Activated CD4-positive, alpha-beta T cell treated with anti-CD3 and anti-CD28 coated beads, Interleukin-2, amount 10 ng/mL, durations not matched to agents 24 days and 14 days (primary cell): ENCODE measurements at regions not wholly inside any gene's neighbourhood (a gene's known extent, or its start where the extent isn't known, plus 50 kb on each side); places are given as distances from the start of the nearest gene placed in this dataset.

Experiments used
- DNase-seq: peaks from one replicate; pipeline ENCODE4 v3.0.0; 2022
- H3K27ac Mint-ChIP-seq: one replicate; pipeline ENCODE4 v1.8.0; 2022; ENCODE audit warnings: mild to moderate bottlenecking, mixed read lengths
- H3K27me3 Mint-ChIP-seq: one replicate; pipeline ENCODE4 v1.8.0; 2022; ENCODE audit warnings: mixed read lengths
- H3K36me3 Mint-ChIP-seq: one replicate; pipeline ENCODE4 v1.8.0; 2022; ENCODE audit warnings: low read depth, mild to moderate bottlenecking, mixed read lengths
- H3K4me1 Mint-ChIP-seq: one replicate; pipeline ENCODE4 v1.8.0; 2021; ENCODE audit warnings: mixed read lengths
- H3K4me3 Mint-ChIP-seq: one replicate; pipeline ENCODE4 v1.8.0; 2022; ENCODE audit warnings: mild to moderate bottlenecking, moderate library complexity, mixed read lengths
- H3K9me3 Mint-ChIP-seq: one replicate; pipeline ENCODE4 v1.8.0; 2021; ENCODE audit warnings: mixed read lengths
- intact Hi-C: fragments of 100-400 bp; cut with micrococcal nuclease; formaldehyde crosslinking; loops from one replicate; pipeline ENCODE4 v1.15.1; 2023

- DNase-seq, result no peak
- Mint-ChIP-seq H3K27ac (no peak overlapping the region), H3K9me3 (no peaks in the 10 kb centered on the region), H3K4me1 (no peaks in the 10 kb centered on the region), H3K36me3 (no peaks in the 10 kb centered on the region), H3K4me3 (no peak overlapping the region), H3K27me3 (no peaks in the 10 kb centered on the region)
- intact Hi-C loops, result no loop called here
These were observed 49.8 kb downstream of the PLCE1 start for GRCh38 chr10:94043431-94043990.

DNA sequence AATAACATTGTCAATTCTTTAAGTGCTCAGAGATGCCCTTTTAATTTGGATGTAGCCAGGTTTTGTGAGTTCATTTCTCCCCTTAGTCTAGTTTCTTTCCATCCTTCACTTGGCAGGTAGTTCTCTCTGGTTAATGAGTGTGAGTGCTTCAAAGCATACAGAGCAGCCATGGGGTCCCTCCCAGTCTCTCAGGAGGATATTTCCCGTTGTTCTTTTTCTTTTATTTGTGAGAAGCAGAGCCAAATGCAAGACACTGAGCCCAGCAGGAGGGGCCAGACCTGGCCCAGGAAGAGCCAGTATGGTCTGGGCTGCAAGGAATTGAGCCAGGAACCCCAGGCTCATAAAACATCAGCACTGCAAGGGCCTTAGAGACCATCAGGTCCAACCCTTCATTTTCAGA, 52.4 kb downstream of the PLCE1 start:
- no peak for DNase-seq
- no peaks in the 10 kb centered on the region for H3K9me3 Mint-ChIP-seq
- no peak overlapping the region for H3K27ac Mint-ChIP-seq
- no peaks in the 10 kb centered on the region for H3K4me1 Mint-ChIP-seq
- intact Hi-C loops, result no loop called here
- no peaks in the 10 kb centered on the region for H3K36me3 Mint-ChIP-seq
- H3K4me3 Mint-ChIP-seq, result no peak overlapping the region
- peaks cover 3% of the 10 kb centered on the region for H3K27me3 Mint-ChIP-seq

DNA sequence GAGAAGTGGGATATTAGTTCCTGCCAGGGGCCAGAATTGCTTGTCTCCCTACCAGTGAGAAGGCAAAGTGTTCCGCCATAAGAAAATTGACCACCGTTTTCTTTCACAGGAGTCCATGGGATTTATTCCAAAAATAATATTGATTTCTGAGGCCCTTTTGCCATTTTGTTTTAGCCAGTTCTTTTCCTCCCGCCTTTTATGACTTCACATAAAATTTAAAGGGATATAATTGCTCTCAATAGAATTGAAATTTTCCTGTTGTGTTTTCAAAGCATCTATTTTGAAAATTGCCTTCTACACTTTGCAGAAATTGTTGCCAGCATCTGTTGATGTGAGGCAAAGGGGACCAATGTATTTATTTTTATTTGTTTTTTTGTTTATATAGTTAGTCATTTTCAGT, 53.6 kb downstream of the PLCE1 start:
- H3K27me3 Mint-ChIP-seq, result peaks cover 3% of the 10 kb centered on the region
- intact Hi-C loops, result no loop called here
- no peaks in the 10 kb centered on the region for H3K36me3 Mint-ChIP-seq
- DNase-seq, result no peak
- H3K4me3 Mint-ChIP-seq, result no peak overlapping the region
- H3K4me1 Mint-ChIP-seq, result no peaks in the 10 kb centered on the region
- no peak overlapping the region for H3K27ac Mint-ChIP-seq
- no peaks in the 10 kb centered on the region for H3K9me3 Mint-ChIP-seq

GRCh38 chr10:94049911-94050310, 56.2 kb downstream of the PLCE1 start:
- H3K27me3 Mint-ChIP-seq, result peaks cover 4% of the 10 kb centered on the region
- intact Hi-C loops, result no loop called here
- no peaks in the 10 kb centered on the region for H3K36me3 Mint-ChIP-seq
- no peak overlapping the region for H3K27ac Mint-ChIP-seq
- no peak overlapping the region for H3K4me3 Mint-ChIP-seq
- DNase-seq, result no peak
- no peaks in the 10 kb centered on the region for H3K9me3 Mint-ChIP-seq
- no peaks in the 10 kb centered on the region for H3K4me1 Mint-ChIP-seq

DNA sequence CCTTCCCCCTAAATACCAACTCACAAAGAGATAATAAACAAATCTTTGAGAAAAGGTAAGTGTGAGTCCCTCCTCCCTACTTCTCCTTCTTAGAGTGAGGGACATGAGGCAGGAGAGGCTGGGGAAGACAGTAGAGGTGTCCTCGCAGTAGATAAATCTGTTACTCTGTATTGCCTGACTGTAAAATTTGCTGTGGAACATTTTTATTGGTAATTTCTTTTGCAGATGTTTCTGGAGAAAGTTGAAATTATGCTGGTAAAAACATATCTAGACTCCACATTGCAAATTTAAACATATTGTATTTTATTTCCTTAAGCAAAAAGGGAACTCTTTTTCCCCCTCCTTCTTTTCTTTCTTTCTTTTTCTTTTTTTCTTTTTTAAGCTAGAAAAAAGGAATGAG, 58.5 kb downstream of the PLCE1 start:
- Mint-ChIP-seq H3K4me1 (no peaks in the 10 kb centered on the region), H3K27ac (no peak overlapping the region), H3K36me3 (no peaks in the 10 kb centered on the region), H3K9me3 (no peaks in the 10 kb centered on the region), H3K4me3 (no peak overlapping the region), H3K27me3 (peaks cover 4% of the 10 kb centered on the region)
- DNase-seq, result no peak
- intact Hi-C loops, result no loop called here

GRCh38 chr10:94052866-94053791, 59.4 kb downstream of the PLCE1 start:
- Mint-ChIP-seq H3K4me1 (no peaks in the 10 kb centered on the region), H3K4me3 (no peak overlapping the region)
- DNase-seq, result no peak

DNA sequence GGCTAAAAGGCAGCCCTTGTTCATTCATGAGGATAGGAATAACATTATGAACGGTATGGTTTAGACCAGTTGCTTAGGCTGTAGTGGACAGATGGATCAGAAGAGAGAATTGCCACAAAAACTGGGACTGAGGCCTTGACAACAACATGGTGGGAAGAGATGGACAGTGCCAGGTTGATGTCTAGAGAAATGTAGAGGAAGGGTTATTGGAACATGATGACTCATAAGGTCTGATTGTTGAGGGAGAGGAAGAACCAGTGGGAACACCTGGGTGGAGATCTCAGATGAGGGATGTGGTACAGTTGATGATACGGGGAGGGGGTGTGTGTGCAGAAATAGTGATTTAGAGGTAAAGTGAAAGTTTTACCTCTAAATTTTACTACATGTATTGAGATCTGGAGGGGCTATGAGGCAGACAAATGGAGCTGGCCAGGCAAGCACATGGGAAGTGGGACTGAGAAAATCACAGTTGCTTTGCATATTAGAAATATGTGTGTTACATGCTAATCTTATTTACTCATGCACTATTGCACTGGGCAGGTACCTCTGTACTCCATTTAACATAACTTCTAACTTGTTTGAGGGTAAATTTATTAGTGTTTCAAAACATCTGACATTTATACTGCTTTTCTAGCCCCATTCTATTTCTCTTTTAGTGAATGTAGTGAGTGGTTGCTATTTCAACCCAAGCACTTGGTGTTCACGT, 65.6 kb downstream of the PLCE1 start:
- Mint-ChIP-seq H3K36me3 (no peaks in the 10 kb centered on the region), H3K27me3 (peaks cover 2% of the 10 kb centered on the region), H3K4me3 (no peak overlapping the region), H3K27ac (no peak overlapping the region), H3K9me3 (no peaks in the 10 kb centered on the region), H3K4me1 (no peaks in the 10 kb centered on the region)
- intact Hi-C loops, result no loop called here
- no peak for DNase-seq

More at GRCh38 chr10:94052866-94053791, 59.4 kb downstream of the PLCE1 start:
- Mint-ChIP-seq H3K36me3 (no peaks in the 10 kb centered on the region), H3K27ac (no peak overlapping the region), H3K9me3 (no peaks in the 10 kb centered on the region), H3K27me3 (peaks cover 4% of the 10 kb centered on the region)
- intact Hi-C loops, result no loop called here

- peaks cover 2% of the 10 kb centered on the region for H3K27me3 Mint-ChIP-seq
- H3K27ac Mint-ChIP-seq, result no peak overlapping the region
- no peak overlapping the region for H3K4me3 Mint-ChIP-seq
- no peaks in the 10 kb centered on the region for H3K4me1 Mint-ChIP-seq
- no peaks in the 10 kb centered on the region for H3K36me3 Mint-ChIP-seq
- intact Hi-C loops, result no loop called here
- H3K9me3 Mint-ChIP-seq, result no peaks in the 10 kb centered on the region
- no peak for DNase-seq
These were observed 67.3 kb downstream of the PLCE1 start for GRCh38 chr10:94061026-94061425.

DNA sequence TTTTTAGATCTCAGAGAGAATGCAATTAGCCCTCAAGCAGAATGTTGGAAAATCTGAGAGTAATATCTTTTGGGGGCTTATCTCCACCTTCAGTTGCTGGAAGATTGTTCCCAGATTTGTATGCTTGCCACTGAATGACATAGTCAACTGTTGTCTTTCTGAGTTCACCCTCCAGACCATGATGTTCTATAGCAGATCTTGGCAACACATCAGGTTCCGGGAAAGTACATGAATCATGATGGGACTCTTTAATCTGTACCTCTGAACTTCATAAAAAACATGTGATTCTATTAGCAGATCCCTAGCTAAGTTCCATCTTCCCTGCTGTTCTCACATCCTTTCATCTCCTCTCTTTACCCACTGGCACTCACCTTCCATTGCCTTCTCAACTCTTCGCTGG, 68.9 kb downstream of the PLCE1 start:
- no peak for DNase-seq
- Mint-ChIP-seq H3K36me3 (no peaks in the 10 kb centered on the region), H3K27me3 (peaks cover 2% of the 10 kb centered on the region), H3K27ac (no peak overlapping the region), H3K4me3 (no peak overlapping the region), H3K9me3 (no peaks in the 10 kb centered on the region), H3K4me1 (no peaks in the 10 kb centered on the region)
- intact Hi-C loops, result no loop called here

DNA sequence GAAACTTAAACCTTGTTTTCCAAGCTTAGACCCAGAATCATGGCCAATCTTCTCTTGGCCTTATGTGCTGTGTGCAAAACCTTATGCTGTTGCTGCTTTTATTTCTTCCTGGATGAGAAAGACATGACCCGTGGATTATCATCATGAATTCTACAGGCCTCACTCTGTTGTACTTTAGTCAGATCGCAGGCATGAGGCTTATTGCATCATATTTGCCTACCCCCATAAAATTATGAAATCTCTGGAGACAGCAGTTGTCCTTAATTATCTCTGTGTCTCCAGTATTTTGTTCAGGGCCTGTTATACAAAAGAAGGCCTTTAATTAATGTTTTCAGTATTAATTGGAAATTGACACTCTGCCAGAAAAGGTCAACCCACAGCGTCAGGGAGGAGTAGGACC, 71.6 kb downstream of the PLCE1 start:
- Mint-ChIP-seq H3K27ac (no peak overlapping the region), H3K36me3 (no peaks in the 10 kb centered on the region), H3K27me3 (no peaks in the 10 kb centered on the region), H3K9me3 (no peaks in the 10 kb centered on the region), H3K4me3 (no peak overlapping the region), H3K4me1 (no peaks in the 10 kb centered on the region)
- intact Hi-C loops, result no loop called here
- no peak for DNase-seq

DNA sequence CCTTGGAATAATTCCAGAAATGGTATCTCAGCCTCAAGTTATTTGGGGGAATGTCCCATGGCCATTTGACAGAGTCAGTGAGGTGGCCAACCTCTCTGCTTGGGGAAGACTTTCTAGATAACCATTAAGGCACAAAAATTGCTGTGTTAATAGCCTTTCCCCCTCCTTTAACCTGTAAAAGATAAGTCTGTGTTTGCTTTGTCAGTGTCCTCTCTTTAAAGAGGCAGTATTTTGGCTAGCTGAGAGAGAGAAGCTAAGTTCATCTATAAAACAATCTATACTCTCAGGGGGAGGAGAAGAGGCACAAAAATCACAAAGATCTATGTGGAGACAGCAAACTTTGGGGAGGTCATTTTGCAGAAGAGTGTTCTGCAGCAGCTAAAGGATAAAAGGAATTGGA, 72.1 kb downstream of the PLCE1 start:
- Mint-ChIP-seq H3K27ac (no peak overlapping the region), H3K4me1 (no peaks in the 10 kb centered on the region), H3K27me3 (no peaks in the 10 kb centered on the region), H3K9me3 (no peaks in the 10 kb centered on the region), H3K4me3 (no peak overlapping the region), H3K36me3 (no peaks in the 10 kb centered on the region)
- no peak for DNase-seq
- intact Hi-C loops, result no loop called here

DNA sequence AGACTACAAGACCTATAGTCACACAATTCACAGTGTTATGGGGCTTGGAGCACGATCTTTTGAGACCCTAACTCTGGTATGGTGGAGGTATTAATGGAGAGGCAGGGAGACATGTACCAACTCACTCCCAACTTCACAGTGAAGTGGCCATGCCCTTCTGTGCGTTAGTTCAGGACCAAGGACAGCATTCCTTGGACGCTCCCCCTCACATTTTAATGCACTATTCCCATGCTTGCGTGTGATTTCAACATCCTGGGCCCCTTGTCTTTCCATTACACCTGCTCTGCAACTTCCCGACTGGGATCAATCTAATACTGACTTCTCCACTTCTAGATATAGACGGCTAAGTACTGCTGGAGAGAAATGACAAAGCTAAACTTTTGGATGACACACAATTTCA, 72.7 kb downstream of the PLCE1 start:
- DNase-seq, result no peak
- H3K36me3 Mint-ChIP-seq, result no peaks in the 10 kb centered on the region
- H3K4me1 Mint-ChIP-seq, result no peaks in the 10 kb centered on the region
- no peak overlapping the region for H3K4me3 Mint-ChIP-seq
- H3K9me3 Mint-ChIP-seq, result no peaks in the 10 kb centered on the region
- no peak overlapping the region for H3K27ac Mint-ChIP-seq
- intact Hi-C loops, result no loop called here
- H3K27me3 Mint-ChIP-seq, result no peaks in the 10 kb centered on the region

DNA sequence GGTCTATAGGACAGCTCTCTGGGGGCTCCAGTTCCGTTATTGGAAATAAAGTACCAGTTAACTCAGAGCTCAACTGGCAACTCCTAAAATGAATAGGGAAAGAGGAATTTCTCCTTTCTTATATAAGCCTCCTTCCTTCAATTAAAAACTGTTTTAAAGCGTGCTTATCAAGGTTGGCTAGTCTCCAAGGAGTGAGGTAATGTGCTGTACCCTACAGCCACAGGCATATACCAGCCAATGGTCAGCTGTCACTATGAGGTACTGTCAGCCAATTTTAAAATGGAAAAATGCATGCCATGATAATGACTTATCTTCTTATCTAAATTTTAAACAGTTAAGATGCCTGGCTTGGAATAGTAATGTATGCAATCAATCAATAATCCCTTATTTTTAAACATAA, 76.2 kb downstream of the PLCE1 start:
- Mint-ChIP-seq H3K9me3 (no peaks in the 10 kb centered on the region), H3K36me3 (no peaks in the 10 kb centered on the region), H3K27ac (no peak overlapping the region), H3K4me1 (no peaks in the 10 kb centered on the region), H3K4me3 (no peak overlapping the region), H3K27me3 (no peaks in the 10 kb centered on the region)
- intact Hi-C loops, result no loop called here
- DNase-seq, result no peak

GRCh38 chr10:94074462-94074861, 80.7 kb downstream of the PLCE1 start:
- no peaks in the 10 kb centered on the region for H3K27me3 Mint-ChIP-seq
- intact Hi-C loops, result no loop called here
- DNase-seq, result no peak
- no peak overlapping the region for H3K27ac Mint-ChIP-seq
- H3K9me3 Mint-ChIP-seq, result no peaks in the 10 kb centered on the region
- no peaks in the 10 kb centered on the region for H3K4me1 Mint-ChIP-seq
- no peaks in the 10 kb centered on the region for H3K36me3 Mint-ChIP-seq
- H3K4me3 Mint-ChIP-seq, result no peak overlapping the region
